ENCODE measurements at regions not wholly inside any gene's neighbourhood (a gene's known extent, or its start where the extent isn't known, plus 50 kb on each side); places are given as distances from the start of the nearest gene placed in this dataset.

DNA sequence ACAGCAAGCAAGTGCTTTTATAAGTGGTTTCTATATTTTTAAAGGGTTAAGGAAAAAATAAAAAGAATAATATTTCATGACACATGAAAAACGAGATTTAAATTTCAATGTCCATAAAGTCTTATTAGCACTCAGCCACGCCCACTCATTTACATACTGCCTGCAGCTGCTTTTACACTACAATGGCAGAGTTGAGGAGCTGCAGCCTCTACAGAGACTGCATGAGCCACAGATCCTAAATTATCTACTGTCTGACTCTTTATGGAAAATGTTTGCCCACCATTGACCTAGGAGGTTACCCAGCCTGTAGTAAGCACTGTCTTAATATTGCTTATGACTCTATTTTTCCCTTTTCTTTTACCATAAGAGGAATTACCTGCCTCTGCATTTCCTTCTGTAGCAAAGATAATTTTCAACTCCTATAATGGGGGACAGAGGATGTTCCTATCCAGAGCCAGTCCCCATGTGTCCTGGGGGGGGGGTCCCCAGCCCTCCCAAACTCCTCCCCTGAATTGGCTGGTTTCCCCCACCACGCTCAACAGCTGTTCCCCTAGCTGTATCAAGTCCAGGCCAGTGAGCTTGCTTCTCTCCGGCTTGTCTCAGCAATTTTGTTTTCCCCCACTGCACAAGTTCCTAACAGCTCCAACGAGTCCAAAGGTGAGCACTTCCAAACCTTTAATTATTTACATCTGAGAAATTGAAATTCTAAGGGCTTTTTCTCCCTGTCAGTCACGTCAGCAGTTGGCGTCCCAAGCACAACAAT is 139.4 kb upstream of the ERCC4 start:
- Histone ChIP-seq H3K4me1 (no peaks in the 10 kb centered on the region), H3K27me3 (no peaks in the 10 kb centered on the region), H3K27ac (no peak overlapping the region), H3K4me3 (no peak overlapping the region), H3K9me3 (peaks cover 0 to 4% of the 10 kb centered on the region in 2 donors), H3K36me3 (no peaks in the 10 kb centered on the region)
- TF ChIP-seq CTCF (IDR thresholded peaks at IDR 0.05) = no peak
- intact Hi-C loops (cut with DNase I) = no loop called here
- no peak for DNase-seq (ENCODE audit: low spot score in 2 of 2)

GRCh38 chr16:13781169-13781564 is 138.8 kb upstream of the ERCC4 start:
- Histone ChIP-seq H3K4me3 (no peak overlapping the region), H3K9me3 (peaks cover 0 to 4% of the 10 kb centered on the region in 2 donors), H3K36me3 (no peaks in the 10 kb centered on the region), H3K27ac (no peak overlapping the region), H3K4me1 (no peaks in the 10 kb centered on the region), H3K27me3 (no peaks in the 10 kb centered on the region)
- TF ChIP-seq CTCF (IDR thresholded peaks at IDR 0.05) = no peak
- no peak for DNase-seq (ENCODE audit: low spot score in 2 of 2)
- intact Hi-C loops (cut with DNase I) = no loop called here

- no peak for TF ChIP-seq CTCF (IDR thresholded peaks at IDR 0.05)
- intact Hi-C loops (cut with DNase I) = no loop called here
- Histone ChIP-seq H3K9me3 (peaks cover 0 to 4% of the 10 kb centered on the region in 2 donors), H3K4me1 (no peaks in the 10 kb centered on the region), H3K4me3 (no peak overlapping the region), H3K27me3 (no peaks in the 10 kb centered on the region), H3K27ac (no peak overlapping the region), H3K36me3 (no peaks in the 10 kb centered on the region)
- no peak for DNase-seq (ENCODE audit: low spot score in 2 of 2)
Observed at GRCh38 chr16:13781575-13782338, 138.2 kb upstream of the ERCC4 start.

- no peak overlapping the region for H3K27ac ChIP-seq
- no peak overlapping the region for H3K4me3 ChIP-seq
- H3K27me3 ChIP-seq = no peaks in the 10 kb centered on the region
- no peaks in the 10 kb centered on the region for H3K36me3 ChIP-seq
- no peak for TF ChIP-seq CTCF (IDR thresholded peaks at IDR 0.05)
- no peak for DNase-seq (ENCODE audit: low spot score in 2 of 2)
- H3K4me1 ChIP-seq = peaks cover 18 to 22% of the 10 kb centered on the region in 2 donors
- no peaks in the 10 kb centered on the region for H3K9me3 ChIP-seq
- intact Hi-C loops (cut with DNase I) = no loop called here
Observed at GRCh38 chr16:13791095-13791494, 128.9 kb upstream of the ERCC4 start.

DNA sequence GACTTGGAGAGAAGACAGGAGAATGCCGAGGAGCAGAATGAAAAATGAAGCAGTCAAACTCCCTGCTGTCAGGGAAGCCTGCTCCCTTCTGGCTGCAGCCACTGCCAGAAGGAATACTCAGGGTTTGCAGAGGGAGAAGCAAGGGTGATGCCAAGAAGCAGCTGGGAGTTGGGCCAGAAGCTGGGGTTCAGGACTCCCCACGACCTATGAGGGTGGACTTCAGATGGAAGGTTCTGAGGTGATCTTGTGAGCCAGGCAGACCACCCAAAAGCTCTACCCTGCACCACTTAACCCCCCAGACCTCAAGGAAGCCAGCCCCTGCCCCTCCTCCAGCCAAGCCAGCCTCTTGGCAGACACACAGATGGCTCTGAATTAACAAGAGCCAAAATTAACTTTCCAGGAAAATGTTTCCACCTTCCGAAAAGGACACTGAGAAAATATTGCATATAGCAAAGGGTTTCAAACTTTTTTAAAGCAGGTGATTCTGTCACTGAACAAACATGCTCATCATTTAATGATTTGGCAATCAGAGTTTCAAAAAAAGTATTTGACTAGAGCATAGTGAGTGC is 126.0 kb upstream of the ERCC4 start:
- no peak overlapping the region for H3K4me3 ChIP-seq
- peaks cover 18 to 22% of the 10 kb centered on the region in 2 donors for H3K4me1 ChIP-seq
- H3K36me3 ChIP-seq = no peaks in the 10 kb centered on the region
- peak in 1 of 3 experiments; percentile 24 for TF ChIP-seq CTCF (IDR thresholded peaks at IDR 0.05)
- H3K27ac ChIP-seq = peak overlapping the region in 1 of 2 donors; percentile 77
- no peaks in the 10 kb centered on the region for H3K27me3 ChIP-seq
- DNase-seq (ENCODE audit: low spot score in 2 of 2) = peak in 1 of 2 donors; percentile 64
- intact Hi-C loops (cut with DNase I) = loop anchor here (2.0 kb wide), 1 partner anchor 115 kb away; no protein-coding TSS in a partner anchor
- H3K9me3 ChIP-seq = no peaks in the 10 kb centered on the region

All from ascending aorta (tissue), 2 donors.